Esophagus muscularis mucosa (tissue), 4 donors: ENCODE measurements at regions not wholly inside any gene's neighbourhood (a gene's known extent, or its start where the extent isn't known, plus 50 kb on each side); places are given as distances from the start of the nearest gene placed in this dataset.

ENCODE experiments used
- DNase-seq: peaks from one replicate; pipeline ENCODE4 v3.0.0-alpha.2; 2017; ENCODE audit errors: extremely low spot score
- H3K27ac ChIP-seq, 4 donors: fragments of 200-600 bp; sonication (generic); replicated peaks in 1 of 4; 1 replicate in 3 of 4; 2 replicates in 1 of 4; pipeline ENCODE4 v1.5.1; 2016 to 2019; ENCODE audit warnings: mild to moderate bottlenecking in 1 of 4
- H3K27me3 ChIP-seq, 4 donors: fragments of 200-600 bp; sonication (generic); one replicate each; pipeline versions ENCODE4 v1.5.1 to v1.6.0; 2016 to 2019
- H3K36me3 ChIP-seq, 4 donors: fragments of 200-600 bp; sonication (generic); one replicate each; pipeline ENCODE4 v1.5.1; 2016 to 2019
- H3K4me1 ChIP-seq, 4 donors: fragments of 200-600 bp; sonication (generic); one replicate each; pipeline ENCODE4 v1.5.1; 2016 to 2019
- H3K4me3 ChIP-seq, 4 donors: fragments of 200-600 bp; sonication (generic); 1 replicate in 2 of 4; 2 replicates in 2 of 4; pipeline ENCODE4 v1.5.1; 2016 to 2019; ENCODE audit warnings: mild to moderate bottlenecking in 4 of 4, moderate library complexity in 1 of 4
- H3K9me3 ChIP-seq, 4 donors: fragments of 200-600 bp; sonication (generic); 1 replicate in 3 of 4; 2 replicates in 1 of 4; pipeline ENCODE4 v1.5.1; 2016 to 2019
- EP300 ChIP-seq: sonication (generic); formaldehyde crosslinking; IDR thresholded peaks from one replicate; pipeline ENCODE4 v1.6.1; 2017; ENCODE audit warnings: antibody characterized with exemption
- POLR2A ChIP-seq: fragments of 450-650 bp; IDR thresholded peaks from one replicate; pipeline ENCODE4 v1.6.1; 2017; ENCODE audit warnings: antibody characterized with exemption, moderate library complexity, mild to moderate bottlenecking, low read depth
- POLR2AphosphoS5 ChIP-seq, 2 donors: sonication (generic); formaldehyde crosslinking; IDR thresholded peaks; one replicate each; pipeline ENCODE4 v1.6.1; 2017; ENCODE audit warnings: antibody characterized with exemption in 2 of 2
- WGBS: methylation state at CpG from one replicate; pipeline ENCODE4 v1.1.5; 2018; 5-methylcytosine and 5-hydroxymethylcytosine counted together
- intact Hi-C: fragments of 100-400 bp; cut with DNase I; formaldehyde crosslinking; loops from one replicate; pipeline ENCODE4 v1.15.1; 2023
- TF ChIP-seq, protein P1 (sequence below), 3 experiments: fragments of 200-600 bp in 2 of 3; fragments of 450-650 bp in 1 of 3; sonication (generic) in 2 of 3; IDR thresholded peaks; one replicate each; pipeline ENCODE4 v1.5.1; 2017 to 2019; ENCODE audit warnings: antibody characterized with exemption in 3 of 3, mild to moderate bottlenecking in 2 of 3, moderate library complexity in 1 of 3

DNA sequence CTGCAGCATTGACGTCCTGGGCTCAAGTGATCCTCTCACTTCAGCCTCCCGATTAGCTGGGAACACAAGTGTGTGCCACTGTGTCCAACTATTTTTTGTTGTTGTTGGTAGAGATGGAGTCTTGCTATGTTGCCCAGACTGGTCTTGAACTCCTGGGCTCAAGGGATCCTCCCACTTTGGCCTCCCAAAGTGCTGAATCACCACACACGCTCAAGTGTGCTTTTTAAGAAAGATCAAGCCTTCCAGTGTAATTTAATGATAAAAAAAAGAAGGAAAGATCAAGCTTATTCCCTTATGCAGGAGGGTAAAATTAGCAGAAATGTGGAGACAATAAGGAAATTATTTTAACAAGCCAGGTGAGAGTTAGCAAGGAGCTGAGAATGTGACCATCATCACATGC, 61.1 kb upstream of the SERBP1 start:
- 87% methylated on average over 3 of the region's 3 CpGs for WGBS
- no peaks in the 10 kb centered on the region for H3K4me1 ChIP-seq

DNA sequence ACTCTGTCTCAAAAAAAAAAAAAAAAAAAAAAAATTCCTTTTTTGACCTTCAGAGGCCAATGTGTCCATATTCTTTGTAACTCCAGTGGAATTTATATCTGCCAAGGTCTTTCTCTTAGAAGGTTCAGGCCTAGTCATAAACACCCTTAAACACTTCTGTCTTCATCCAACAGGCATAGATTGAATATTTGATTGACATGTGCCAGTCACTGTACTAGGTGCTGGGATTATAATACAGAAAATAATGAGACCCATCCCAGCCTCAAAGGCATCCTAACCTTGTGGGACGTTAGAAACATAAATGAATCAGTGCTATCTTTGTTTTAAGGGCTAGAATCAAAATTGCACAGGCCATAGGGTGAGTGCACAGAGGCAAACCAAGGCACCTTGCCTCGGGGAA, 62.9 kb upstream of the SERBP1 start:
- intact Hi-C loops = no loop called here
- Histone ChIP-seq H3K4me1 (no peaks in the 10 kb centered on the region), H3K9me3 (no peaks in the 10 kb centered on the region), H3K4me3 (no peak overlapping the region), H3K27me3 (no peaks in the 10 kb centered on the region), H3K27ac (no peak overlapping the region), H3K36me3 (no peaks in the 10 kb centered on the region)
- WGBS = 86% methylated on average over 2 of the region's 2 CpGs
- TF ChIP-seq EP300 (no peak), POLR2AphosphoS5 (IDR thresholded peaks at IDR 0.05) (no peak), POLR2A (no peak)
- TF ChIP-seq, protein P1, sequence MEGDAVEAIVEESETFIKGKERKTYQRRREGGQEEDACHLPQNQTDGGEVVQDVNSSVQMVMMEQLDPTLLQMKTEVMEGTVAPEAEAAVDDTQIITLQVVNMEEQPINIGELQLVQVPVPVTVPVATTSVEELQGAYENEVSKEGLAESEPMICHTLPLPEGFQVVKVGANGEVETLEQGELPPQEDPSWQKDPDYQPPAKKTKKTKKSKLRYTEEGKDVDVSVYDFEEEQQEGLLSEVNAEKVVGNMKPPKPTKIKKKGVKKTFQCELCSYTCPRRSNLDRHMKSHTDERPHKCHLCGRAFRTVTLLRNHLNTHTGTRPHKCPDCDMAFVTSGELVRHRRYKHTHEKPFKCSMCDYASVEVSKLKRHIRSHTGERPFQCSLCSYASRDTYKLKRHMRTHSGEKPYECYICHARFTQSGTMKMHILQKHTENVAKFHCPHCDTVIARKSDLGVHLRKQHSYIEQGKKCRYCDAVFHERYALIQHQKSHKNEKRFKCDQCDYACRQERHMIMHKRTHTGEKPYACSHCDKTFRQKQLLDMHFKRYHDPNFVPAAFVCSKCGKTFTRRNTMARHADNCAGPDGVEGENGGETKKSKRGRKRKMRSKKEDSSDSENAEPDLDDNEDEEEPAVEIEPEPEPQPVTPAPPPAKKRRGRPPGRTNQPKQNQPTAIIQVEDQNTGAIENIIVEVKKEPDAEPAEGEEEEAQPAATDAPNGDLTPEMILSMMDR (IDR thresholded peaks at IDR 0.05) = no peak
- DNase-seq = no peak

More for the DNA sequence above, 61.1 kb upstream of the SERBP1 start:
- H3K27ac ChIP-seq = no peak overlapping the region
- TF ChIP-seq, protein P1 (IDR thresholded peaks at IDR 0.05) = no peak
- TF ChIP-seq POLR2A = no peak
- H3K27me3 ChIP-seq = no peaks in the 10 kb centered on the region
- H3K4me3 ChIP-seq = no peak overlapping the region
- intact Hi-C loops = no loop called here
- DNase-seq = no peak
- H3K9me3 ChIP-seq = no peaks in the 10 kb centered on the region
- H3K36me3 ChIP-seq = no peaks in the 10 kb centered on the region

DNA sequence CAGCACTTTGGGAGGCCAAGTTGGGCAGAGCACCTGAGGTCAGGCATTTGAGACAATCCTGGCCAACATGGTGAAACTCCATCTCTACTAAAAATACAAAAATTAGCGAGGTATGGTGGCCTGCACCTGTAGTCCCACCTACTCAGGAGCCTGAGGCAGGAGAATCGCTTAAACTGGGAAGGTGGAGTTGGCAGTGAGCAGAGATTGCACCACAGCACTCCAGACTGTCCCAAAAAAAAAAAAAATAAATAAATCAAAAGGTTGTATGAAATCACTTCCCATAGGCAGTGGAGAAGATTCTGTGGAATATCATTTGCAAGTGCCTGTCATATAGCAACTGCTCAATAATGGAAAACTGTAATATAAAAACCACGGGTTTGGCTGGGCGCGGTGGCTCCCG, 65.1 kb upstream of the SERBP1 start:
- H3K9me3 ChIP-seq = no peaks in the 10 kb centered on the region
- WGBS = 87% methylated on average over 6 of the region's 6 CpGs

DNA sequence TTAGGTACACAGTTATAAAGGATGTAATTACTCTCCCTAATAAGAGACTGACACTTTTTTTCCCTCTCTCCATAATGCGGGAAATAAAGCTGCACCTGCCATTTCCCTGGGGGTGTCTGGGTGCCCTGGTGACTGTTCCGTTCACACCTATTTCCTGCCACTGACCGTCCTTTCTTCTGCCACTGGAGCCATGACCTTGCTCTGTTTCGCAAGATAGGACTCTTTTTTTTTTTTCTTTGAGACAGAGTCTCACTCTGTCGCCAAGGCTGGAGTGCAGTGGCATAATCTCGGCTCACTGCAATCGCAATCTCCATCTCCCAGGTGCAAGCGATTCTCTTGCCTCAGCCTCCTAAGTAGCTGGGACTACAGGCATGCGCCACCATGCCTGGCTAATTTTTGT, 66.1 kb upstream of the SERBP1 start:
- intact Hi-C loops = no loop called here
- H3K27ac ChIP-seq = no peak overlapping the region
- no peaks in the 10 kb centered on the region for H3K9me3 ChIP-seq
- H3K36me3 ChIP-seq = no peaks in the 10 kb centered on the region
- H3K4me1 ChIP-seq = peaks cover 0 to 7% (median 6%) of the 10 kb centered on the region in 4 donors
- peaks cover 0 to under 1% (median 0%) of the 10 kb centered on the region in 4 donors for H3K27me3 ChIP-seq
- WGBS = 81% methylated on average over 9 of the region's 9 CpGs
- DNase-seq = no peak
- TF ChIP-seq POLR2A (no peak), POLR2AphosphoS5 (IDR thresholded peaks at IDR 0.05) (no peak), EP300 (no peak)
- TF ChIP-seq, protein P1 (IDR thresholded peaks at IDR 0.05) = no peak
- no peak overlapping the region for H3K4me3 ChIP-seq

More for the DNA sequence above, 65.1 kb upstream of the SERBP1 start:
- DNase-seq = no peak
- Histone ChIP-seq H3K4me1 (peaks cover 0 to 2% (median 2%) of the 10 kb centered on the region in 4 donors), H3K27ac (no peak overlapping the region), H3K4me3 (no peak overlapping the region), H3K36me3 (no peaks in the 10 kb centered on the region), H3K27me3 (no peaks in the 10 kb centered on the region)
- intact Hi-C loops = no loop called here
- TF ChIP-seq POLR2A (no peak), EP300 (no peak), POLR2AphosphoS5 (IDR thresholded peaks at IDR 0.05) (no peak)
- TF ChIP-seq, protein P1 (IDR thresholded peaks at IDR 0.05) = no peak

DNA sequence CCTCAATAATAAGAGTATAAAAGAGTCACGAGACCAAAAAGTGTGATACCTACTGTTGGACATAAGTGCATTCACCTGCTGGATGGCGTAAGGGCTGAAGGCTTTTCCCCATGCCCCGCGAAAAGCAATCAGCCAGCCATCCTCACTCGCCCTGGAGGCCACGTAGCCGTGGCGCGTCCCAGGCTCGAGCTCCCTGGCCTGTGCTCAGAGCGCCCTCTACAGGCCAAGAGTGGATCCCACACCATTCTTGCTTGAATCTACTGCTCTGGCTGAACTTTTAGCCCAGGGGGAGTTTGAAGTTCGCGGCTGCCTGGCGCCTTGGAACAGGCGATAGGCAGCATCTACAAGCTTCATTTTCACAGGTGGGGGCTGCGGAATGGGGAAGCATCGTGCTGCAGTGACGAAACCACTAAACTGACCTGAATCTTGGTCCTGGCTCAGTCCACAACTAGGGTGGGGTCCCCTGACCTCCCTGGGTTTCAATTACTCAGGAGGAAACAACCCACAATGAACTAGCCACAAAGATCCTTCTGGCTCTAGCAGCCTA, 70.3 kb upstream of the SERBP1 start:
- no peaks in the 10 kb centered on the region for H3K36me3 ChIP-seq
- intact Hi-C loops = loop anchor here (2.0 to 5.0 kb wide), 2 partner anchors 154 to 268 kb away; no protein-coding TSS in a partner anchor
- DNase-seq = peak; percentile 95
- no peak overlapping the region for H3K4me3 ChIP-seq
- TF ChIP-seq POLR2AphosphoS5 (IDR thresholded peaks at IDR 0.05) (peak in 1 of 2 donors; percentile 25), POLR2A (no peak), EP300 (no peak)
- TF ChIP-seq, protein P1 (IDR thresholded peaks at IDR 0.05) = peak; percentile 86 to 95 (median 93)
- no peaks in the 10 kb centered on the region for H3K9me3 ChIP-seq
- 2% methylated on average over 18 of the region's 18 CpGs for WGBS
- H3K27ac ChIP-seq = no peak overlapping the region
- H3K4me1 ChIP-seq = peaks cover 0 to 7% (median 6%) of the 10 kb centered on the region in 4 donors
- peaks cover 0 to 6% (median 0%) of the 10 kb centered on the region in 4 donors for H3K27me3 ChIP-seq
